Osteoblast (primary cell): ENCODE measurements at regions not wholly inside any gene's neighbourhood (a gene's known extent, or its start where the extent isn't known, plus 50 kb on each side); places are given as distances from the start of the nearest gene placed in this dataset.

Experiments used
- DNase-seq: peaks from one replicate; pipeline ENCODE4 v3.0.0; 2011; ENCODE audit warnings: low spot score, mixed read lengths; ENCODE audit not compliant: insufficient read length; ENCODE audit errors: missing footprints
- H2AFZ ChIP-seq: 2 replicates; pipeline ENCODE4 v1.6.0; 2011; ENCODE audit warnings: mild to moderate bottlenecking, low read length
- H3K27ac ChIP-seq: 2 replicates; pipeline ENCODE4 v1.5.1; 2011; ENCODE audit warnings: mild to moderate bottlenecking, low read depth, low read length, moderate library complexity
- H3K27me3 ChIP-seq: 2 replicates; pipeline ENCODE4 v1.6.0; 2012; ENCODE audit warnings: mild to moderate bottlenecking, control low read depth, inconsistent platforms, low read length, moderate library complexity; ENCODE audit not compliant: insufficient read depth
- H3K36me3 ChIP-seq: 2 replicates; pipeline ENCODE4 v1.5.1; 2011; ENCODE audit warnings: mild to moderate bottlenecking, low read length, control low read depth, moderate library complexity; ENCODE audit not compliant: insufficient read depth
- H3K4me1 ChIP-seq: 2 replicates; pipeline ENCODE4 v1.5.1; 2011; ENCODE audit warnings: mild to moderate bottlenecking, low read length, control low read depth, moderate library complexity; ENCODE audit not compliant: insufficient read depth
- H3K4me2 ChIP-seq: 2 replicates; pipeline ENCODE4 v1.6.0; 2011; ENCODE audit warnings: mild to moderate bottlenecking, low read length; ENCODE audit not compliant: insufficient read depth
- H3K4me3 ChIP-seq: fragments of 200-600 bp; sonication (generic); 3 replicates; pipeline ENCODE4 v1.5.1; 2012; ENCODE audit warnings: mild to moderate bottlenecking, low read length, inconsistent platforms; ENCODE audit not compliant: insufficient read depth
- H3K79me2 ChIP-seq: 2 replicates; pipeline ENCODE4 v1.6.0; 2012; ENCODE audit warnings: mild to moderate bottlenecking, low read length, control low read depth, inconsistent platforms; ENCODE audit not compliant: insufficient read depth
- H3K9me3 ChIP-seq: 2 replicates; pipeline ENCODE4 v1.5.1; 2011; ENCODE audit warnings: low read depth, low read length, control low read depth
- H4K20me1 ChIP-seq: 2 replicates; pipeline ENCODE4 v1.6.0; 2012; ENCODE audit warnings: mild to moderate bottlenecking, low read length, control low read depth; ENCODE audit not compliant: insufficient read depth
- CTCF ChIP-seq: IDR thresholded peaks from 2 replicates; pipeline ENCODE4 v1.5.1; 2011; ENCODE audit warnings: mild to moderate bottlenecking, low read depth, low read length, moderate library complexity; ENCODE audit errors: extremely low read depth

DNA sequence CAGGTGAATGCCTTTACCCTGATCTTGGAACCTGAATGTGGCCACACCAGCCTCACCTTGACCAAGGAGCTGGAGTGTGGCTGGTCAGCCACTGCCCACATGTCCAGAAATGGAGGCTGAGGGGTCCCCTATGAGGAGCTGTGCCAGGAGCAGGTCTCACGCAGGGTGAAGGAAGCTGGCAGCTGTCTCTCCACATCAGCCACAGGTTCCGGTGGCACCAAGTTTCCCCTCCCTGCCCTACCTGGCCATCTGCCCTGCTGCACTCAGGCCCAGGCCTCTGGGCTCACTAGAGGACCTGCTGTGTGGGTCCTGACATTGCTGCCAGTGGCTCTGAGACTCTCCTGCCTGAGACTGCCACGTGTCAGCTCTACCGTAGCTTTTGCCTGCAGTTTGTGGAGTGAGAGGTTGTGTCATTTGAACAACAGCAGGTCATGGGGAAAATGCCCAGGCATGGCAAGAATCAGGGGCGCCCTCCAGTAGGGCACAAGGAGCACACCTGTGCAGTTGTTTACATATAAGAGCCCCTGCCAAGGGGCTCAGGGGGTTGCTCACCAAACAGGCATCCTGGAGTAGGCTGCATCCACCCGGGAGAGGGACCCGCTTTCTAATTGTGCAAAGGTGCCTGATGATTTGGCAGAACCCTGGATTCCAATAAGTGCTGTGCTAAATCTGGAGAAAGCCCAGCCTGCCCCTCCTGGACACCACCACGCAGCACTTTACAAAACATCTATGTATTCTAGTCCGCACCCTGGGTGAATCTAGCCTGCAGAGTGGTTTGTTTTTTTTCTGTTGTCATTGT is 258.5 kb upstream of the TLE3 start:
- Histone ChIP-seq H3K4me2 (no peak overlapping the region), H3K79me2 (no peaks in the 10 kb centered on the region), H2AFZ (no peak overlapping the region), H3K36me3 (no peaks in the 10 kb centered on the region), H3K27me3 (peaks cover 47% of the 10 kb centered on the region), H3K27ac (no peak overlapping the region), H3K9me3 (no peaks in the 10 kb centered on the region), H3K4me3 (no peak overlapping the region), H4K20me1 (no peaks in the 10 kb centered on the region), H3K4me1 (no peaks in the 10 kb centered on the region)
- DNase-seq: no peak
- no peak for TF ChIP-seq CTCF

DNA sequence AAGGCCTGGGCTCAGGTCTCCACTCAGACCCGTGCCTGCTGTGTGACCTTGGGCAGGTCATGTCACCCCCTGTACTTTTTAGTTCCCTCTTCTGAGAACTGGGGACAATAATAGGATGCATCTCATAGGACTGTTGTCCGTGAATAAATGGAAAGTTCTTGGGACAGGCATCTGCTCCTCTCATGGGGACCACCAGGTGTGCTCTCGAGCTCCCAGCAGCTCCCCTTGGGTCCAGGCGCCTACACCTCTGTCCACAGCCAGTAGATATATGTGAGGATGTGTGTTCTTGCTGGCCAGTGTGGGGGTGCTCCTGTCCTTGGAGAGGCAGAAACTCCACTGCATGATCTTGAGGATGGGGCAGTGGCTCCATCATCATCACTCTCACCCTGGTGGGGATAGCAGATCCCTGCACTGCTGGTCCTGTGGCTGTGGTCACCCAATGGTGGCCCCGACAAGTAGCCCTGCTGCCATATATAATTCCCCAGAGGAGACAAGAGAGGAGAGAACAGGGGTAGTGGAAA is 257.6 kb upstream of the TLE3 start:
- Histone ChIP-seq H3K27ac (no peak overlapping the region), H3K4me3 (no peak overlapping the region), H3K79me2 (no peaks in the 10 kb centered on the region), H3K27me3 (peaks cover 47% of the 10 kb centered on the region), H4K20me1 (no peaks in the 10 kb centered on the region), H3K4me2 (no peak overlapping the region), H2AFZ (no peak overlapping the region), H3K9me3 (no peaks in the 10 kb centered on the region), H3K36me3 (no peaks in the 10 kb centered on the region), H3K4me1 (no peaks in the 10 kb centered on the region)
- peak; percentile 15 for TF ChIP-seq CTCF
- DNase-seq: no peak

DNA sequence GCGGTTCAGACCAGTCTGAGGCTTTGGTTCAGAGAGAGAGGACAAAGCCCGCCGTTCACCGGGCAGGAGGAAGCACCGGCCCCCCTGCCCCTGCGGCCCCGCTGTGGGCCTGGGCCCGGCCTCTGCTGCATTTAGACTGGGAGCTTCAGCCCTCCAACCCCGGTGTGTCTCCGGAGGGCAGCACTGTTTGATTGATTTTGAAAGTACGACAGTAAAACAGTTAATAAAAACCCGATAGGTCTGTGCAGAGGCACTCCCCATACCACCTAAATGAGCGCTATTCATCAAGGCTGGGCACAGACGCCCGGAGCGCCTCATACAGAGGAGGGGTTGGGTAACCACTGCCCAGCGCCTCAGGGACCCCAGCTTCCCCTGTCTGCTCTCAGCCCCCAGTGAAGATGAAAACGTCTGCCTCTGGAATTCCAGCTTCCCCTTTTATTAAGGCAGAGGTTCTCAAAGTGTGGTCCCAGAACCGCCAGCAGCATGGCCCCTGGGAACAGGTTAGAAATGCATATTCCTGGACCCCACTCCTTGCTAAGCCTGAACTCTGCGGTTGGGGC is 256.7 kb upstream of the TLE3 start:
- Histone ChIP-seq H2AFZ (no peak overlapping the region), H3K4me1 (no peaks in the 10 kb centered on the region), H3K4me3 (no peak overlapping the region), H4K20me1 (no peaks in the 10 kb centered on the region), H3K27me3 (peaks cover 51% of the 10 kb centered on the region), H3K4me2 (no peak overlapping the region), H3K9me3 (no peaks in the 10 kb centered on the region), H3K27ac (no peak overlapping the region), H3K36me3 (no peaks in the 10 kb centered on the region), H3K79me2 (no peaks in the 10 kb centered on the region)
- no peak for TF ChIP-seq CTCF
- DNase-seq: no peak

DNA sequence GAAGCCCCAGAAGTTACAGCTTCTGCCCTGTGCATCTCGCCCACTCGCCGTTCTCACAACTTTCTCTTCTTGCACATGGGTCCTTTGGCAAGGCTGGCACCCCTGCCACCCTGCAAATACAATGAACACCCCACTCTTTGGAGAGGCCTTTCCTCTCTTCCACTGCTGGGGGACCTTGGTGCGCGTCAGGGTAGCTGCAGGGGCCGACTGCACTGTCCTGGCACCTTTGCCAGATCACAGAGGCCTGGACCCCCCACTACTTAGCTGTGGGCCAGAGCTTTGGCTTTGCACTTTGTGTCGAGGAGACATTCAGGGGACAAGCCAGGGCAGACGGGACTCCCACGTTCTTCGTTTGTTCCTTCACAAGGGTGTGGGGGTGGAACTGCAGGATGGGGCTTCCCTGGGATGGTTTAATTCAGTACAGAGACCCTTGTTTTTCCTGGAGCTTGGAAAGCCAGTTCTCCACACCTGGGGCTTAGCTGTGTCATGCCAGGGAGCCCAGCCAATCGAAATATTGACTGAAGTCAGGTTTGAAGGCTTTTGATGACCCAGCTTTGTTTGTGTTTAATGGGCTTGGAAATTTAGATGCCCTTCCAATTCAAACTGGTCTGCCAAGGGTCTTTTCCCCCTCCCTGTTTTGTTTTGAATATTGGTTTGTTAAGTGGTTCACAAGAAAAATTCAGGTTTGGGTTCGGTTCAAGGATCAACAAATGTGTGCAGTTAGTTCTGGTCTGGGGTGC is 256.1 kb upstream of the TLE3 start:
- Histone ChIP-seq H3K4me2 (no peak overlapping the region), H3K4me3 (no peak overlapping the region), H3K27me3 (peaks cover 57% of the 10 kb centered on the region), H2AFZ (no peak overlapping the region), H4K20me1 (no peaks in the 10 kb centered on the region), H3K79me2 (no peaks in the 10 kb centered on the region), H3K4me1 (no peaks in the 10 kb centered on the region), H3K36me3 (no peaks in the 10 kb centered on the region), H3K9me3 (no peaks in the 10 kb centered on the region), H3K27ac (no peak overlapping the region)
- DNase-seq: no peak
- no peak for TF ChIP-seq CTCF
